Activated CD4-positive, alpha-beta T cell treated with anti-CD3 and anti-CD28 coated beads for 48 hours (primary cell): ENCODE measurements at regions not wholly inside any gene's neighbourhood (a gene's known extent, or its start where the extent isn't known, plus 50 kb on each side); places are given as distances from the start of the nearest gene placed in this dataset.
"Not testable (repeated sequence)": the region's sequence is repeated elsewhere in the genome, so short reads cannot be mapped to it uniquely, and the experiment has no call there.

Experiments used
- DNase-seq: peaks from one replicate; pipeline ENCODE4 v3.0.0-alpha.2; 2020

- no peak for DNase-seq
Measured at GRCh38 chr2:57372237-57372984, 674.2 kb upstream of the VRK2 start.

- DNase-seq, result no peak
Measured at GRCh38 chr2:57373530-57373929, 673.1 kb upstream of the VRK2 start.

- no peak for DNase-seq
Measured at GRCh38 chr2:57376985-57377384, 669.6 kb upstream of the VRK2 start.

- no peak for DNase-seq
Measured at GRCh38 chr2:57386305-57386704, 660.3 kb upstream of the VRK2 start.

- DNase-seq, result no peak
Measured at GRCh38 chr2:57396355-57397098, 650.1 kb upstream of the VRK2 start.

- DNase-seq, result no peak
Measured at GRCh38 chr2:57397550-57398360, 648.9 kb upstream of the VRK2 start.

GRCh38 chr2:57399057-57399456 lies 647.5 kb upstream of the VRK2 start:
- no peak for DNase-seq

GRCh38 chr2:57402096-57402495 lies 644.5 kb upstream of the VRK2 start:
- DNase-seq, result no peak

GRCh38 chr2:57402755-57403154 lies 643.9 kb upstream of the VRK2 start:
- no peak for DNase-seq

- no peak for DNase-seq
Measured at GRCh38 chr2:57407772-57408201, 638.8 kb upstream of the VRK2 start.

GRCh38 chr2:57408587-57408986 lies 638.0 kb upstream of the VRK2 start:
- DNase-seq, result no peak

GRCh38 chr2:57417007-57417406 lies 629.6 kb upstream of the VRK2 start:
- no peak for DNase-seq

GRCh38 chr2:57418859-57419346 lies 627.7 kb upstream of the VRK2 start:
- DNase-seq, result not testable (repeated sequence)

GRCh38 chr2:57429831-57430230 lies 616.8 kb upstream of the VRK2 start:
- no peak for DNase-seq

GRCh38 chr2:57432528-57432927 lies 614.1 kb upstream of the VRK2 start:
- DNase-seq, result no peak

GRCh38 chr2:57434441-57434840 lies 612.2 kb upstream of the VRK2 start:
- no peak for DNase-seq

- no peak for DNase-seq
Measured at GRCh38 chr2:57434972-57435371, 611.6 kb upstream of the VRK2 start.

- DNase-seq, result no peak
Measured at GRCh38 chr2:57437077-57437476, 609.5 kb upstream of the VRK2 start.

- no peak for DNase-seq
Measured at GRCh38 chr2:57440437-57440836, 606.2 kb upstream of the VRK2 start.

GRCh38 chr2:57443086-57443485 lies 603.5 kb upstream of the VRK2 start:
- no peak for DNase-seq

GRCh38 chr2:57443973-57444521 lies 602.6 kb upstream of the VRK2 start:
- DNase-seq, result no peak

- DNase-seq, result no peak
Measured at GRCh38 chr2:57444752-57445430, 601.7 kb upstream of the VRK2 start.
